Neural progenitor cell (in vitro differentiated cells): ENCODE measurements at regions not wholly inside any gene's neighbourhood (a gene's known extent, or its start where the extent isn't known, plus 50 kb on each side); places are given as distances from the start of the nearest gene placed in this dataset.

Experiments
- DNase-seq: peaks from one replicate; pipeline ENCODE4 v3.0.0-alpha.2; 2016; ENCODE audit warnings: low spot score
- H2AFZ ChIP-seq: fragments of 200-600 bp; sonication (generic); replicated peaks from 2 replicates; pipeline ENCODE4 v1.6.1; 2016; ENCODE audit warnings: antibody characterized with exemption
- H3F3A ChIP-seq: fragments of 200-600 bp; sonication (generic); 2 replicates; pipeline ENCODE4 v1.6.1; 2016; ENCODE audit warnings: antibody characterized with exemption, low read depth
- H3K27ac ChIP-seq: fragments of 200-600 bp; sonication (generic); 2 replicates; pipeline ENCODE4 v1.5.1; 2016; ENCODE audit warnings: mild to moderate bottlenecking
- H3K27me3 ChIP-seq: fragments of 200-600 bp; sonication (generic); 2 replicates; pipeline ENCODE4 v1.6.1; 2016; ENCODE audit warnings: mild to moderate bottlenecking, moderate library complexity
- H3K36me3 ChIP-seq: fragments of 200-600 bp; sonication (generic); 2 replicates; pipeline ENCODE4 v1.5.1; 2016
- H3K4me1 ChIP-seq: fragments of 200-600 bp; sonication (generic); 2 replicates; pipeline ENCODE4 v1.6.1; 2016; ENCODE audit warnings: mixed run types
- H3K4me2 ChIP-seq: fragments of 200-600 bp; sonication (generic); 2 replicates; pipeline ENCODE4 v1.6.1; 2016
- H3K4me3 ChIP-seq: fragments of 200-600 bp; sonication (generic); 2 replicates; pipeline ENCODE4 v1.5.1; 2016
- H3K79me2 ChIP-seq: fragments of 200-600 bp; sonication (generic); 2 replicates; pipeline ENCODE4 v1.6.1; 2016; ENCODE audit warnings: low read depth
- H3K9ac ChIP-seq: fragments of 200-600 bp; sonication (generic); 2 replicates; pipeline ENCODE4 v1.6.1; 2016
- H3K9me3 ChIP-seq: fragments of 200-600 bp; sonication (generic); 2 replicates; pipeline ENCODE4 v1.5.1; 2016; ENCODE audit warnings: low read depth
- H4K20me1 ChIP-seq: fragments of 200-600 bp; sonication (generic); 2 replicates; pipeline ENCODE4 v1.6.1; 2016; ENCODE audit warnings: low read depth
- H3K27ac Mint-ChIP-seq: 3 replicates; pipeline ENCODE4 v1.8.0; 2021; ENCODE audit warnings: mixed read lengths
- H3K27me3 Mint-ChIP-seq: 2 replicates; pipeline ENCODE4 v1.8.0; 2022; ENCODE audit warnings: low read depth, mild to moderate bottlenecking, inconsistent platforms, moderate library complexity, mixed read lengths; ENCODE audit not compliant: insufficient read depth
- H3K36me3 Mint-ChIP-seq: 3 replicates; pipeline ENCODE4 v1.8.0; 2021; ENCODE audit warnings: mixed read lengths
- H3K4me1 Mint-ChIP-seq: 3 replicates; pipeline ENCODE4 v1.8.0; 2021; ENCODE audit warnings: mixed read lengths
- H3K4me3 Mint-ChIP-seq: 3 replicates; pipeline ENCODE4 v1.8.0; 2021; ENCODE audit warnings: mild to moderate bottlenecking, moderate library complexity, mixed read lengths
- H3K9me3 Mint-ChIP-seq: 3 replicates; pipeline ENCODE4 v1.8.0; 2020; ENCODE audit warnings: mixed read lengths
- EZH2 ChIP-seq: fragments of 200-600 bp; sonication (generic); IDR thresholded peaks from 2 replicates; pipeline ENCODE4 v1.6.1; 2017; ENCODE audit warnings: antibody characterized with exemption, mild to moderate bottlenecking, moderate library complexity
- EZH2phosphoT487 ChIP-seq: fragments of 200-600 bp; sonication (generic); IDR thresholded peaks from 2 replicates; pipeline ENCODE4 v1.6.1; 2017; ENCODE audit warnings: antibody characterized with exemption
- TF ChIP-seq, protein P1 (sequence below): fragments of 200-600 bp; sonication (generic); IDR thresholded peaks from 2 replicates; pipeline ENCODE4 v1.5.1; 2017; ENCODE audit warnings: antibody characterized with exemption, mild to moderate bottlenecking

DNA sequence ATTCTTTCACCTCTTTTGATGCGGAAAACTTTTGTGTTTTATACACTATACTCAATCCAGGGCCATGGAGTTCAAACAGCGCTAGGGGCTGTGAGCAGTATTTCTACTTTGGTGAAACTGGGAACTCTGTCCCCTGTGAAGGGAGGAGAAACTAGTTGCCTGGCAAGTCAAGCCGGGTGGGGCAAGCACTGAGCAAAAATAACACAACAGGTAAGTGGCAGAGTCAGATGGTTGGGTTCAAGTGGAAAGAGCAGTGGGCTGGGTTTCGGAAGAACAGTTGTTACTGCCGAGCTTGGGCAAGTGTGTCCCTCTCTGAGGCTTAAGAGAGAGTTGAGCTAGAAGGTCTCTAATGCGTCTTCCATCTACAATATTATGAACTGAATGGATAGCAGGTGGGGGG, 59.7 kb upstream of the ROPN1 start:
- Histone ChIP-seq H3F3A (peaks cover 6% of the 10 kb centered on the region), H3K4me1 (peaks cover 17% of the 10 kb centered on the region), H3K9ac (no peak overlapping the region), H3K4me2 (no peak overlapping the region), H3K27ac (no peak overlapping the region), H2AFZ (no peak overlapping the region), H3K27me3 (no peaks in the 10 kb centered on the region), H3K4me3 (no peak overlapping the region), H3K79me2 (no peaks in the 10 kb centered on the region), H3K9me3 (peaks cover 3% of the 10 kb centered on the region), H4K20me1 (no peaks in the 10 kb centered on the region), H3K36me3 (no peaks in the 10 kb centered on the region)
- TF ChIP-seq EZH2 (no peak), EZH2phosphoT487 (no peak)
- TF ChIP-seq, protein P1, sequence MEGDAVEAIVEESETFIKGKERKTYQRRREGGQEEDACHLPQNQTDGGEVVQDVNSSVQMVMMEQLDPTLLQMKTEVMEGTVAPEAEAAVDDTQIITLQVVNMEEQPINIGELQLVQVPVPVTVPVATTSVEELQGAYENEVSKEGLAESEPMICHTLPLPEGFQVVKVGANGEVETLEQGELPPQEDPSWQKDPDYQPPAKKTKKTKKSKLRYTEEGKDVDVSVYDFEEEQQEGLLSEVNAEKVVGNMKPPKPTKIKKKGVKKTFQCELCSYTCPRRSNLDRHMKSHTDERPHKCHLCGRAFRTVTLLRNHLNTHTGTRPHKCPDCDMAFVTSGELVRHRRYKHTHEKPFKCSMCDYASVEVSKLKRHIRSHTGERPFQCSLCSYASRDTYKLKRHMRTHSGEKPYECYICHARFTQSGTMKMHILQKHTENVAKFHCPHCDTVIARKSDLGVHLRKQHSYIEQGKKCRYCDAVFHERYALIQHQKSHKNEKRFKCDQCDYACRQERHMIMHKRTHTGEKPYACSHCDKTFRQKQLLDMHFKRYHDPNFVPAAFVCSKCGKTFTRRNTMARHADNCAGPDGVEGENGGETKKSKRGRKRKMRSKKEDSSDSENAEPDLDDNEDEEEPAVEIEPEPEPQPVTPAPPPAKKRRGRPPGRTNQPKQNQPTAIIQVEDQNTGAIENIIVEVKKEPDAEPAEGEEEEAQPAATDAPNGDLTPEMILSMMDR: no peak
- no peak overlapping the region for H3K4me3 Mint-ChIP-seq
- H3K27ac Mint-ChIP-seq: no peak overlapping the region
- H3K9me3 Mint-ChIP-seq: no peaks in the 10 kb centered on the region
- H3K4me1 Mint-ChIP-seq: peaks cover 15% of the 10 kb centered on the region
- DNase-seq: no peak
- no peaks in the 10 kb centered on the region for H3K27me3 Mint-ChIP-seq
- peaks cover 8% of the 10 kb centered on the region for H3K36me3 Mint-ChIP-seq

DNA sequence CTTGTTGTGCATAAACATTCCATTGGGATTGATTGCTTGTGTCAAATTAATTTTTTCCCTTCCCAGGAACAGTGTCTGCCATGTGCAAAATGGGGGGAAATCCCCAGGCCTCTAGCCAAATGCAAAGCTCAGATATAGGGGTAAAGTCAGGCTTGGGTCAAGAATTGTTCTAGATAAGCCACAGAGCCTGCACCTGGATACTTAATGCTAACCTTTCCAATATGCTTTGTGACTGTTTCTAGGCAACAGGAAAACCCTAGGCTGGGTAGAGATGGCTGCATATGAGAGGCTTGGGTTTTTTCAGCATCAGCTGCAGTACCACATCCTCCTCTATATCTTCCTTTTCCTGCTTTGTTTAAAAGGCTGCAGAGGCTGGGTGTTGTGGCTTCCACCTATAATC, 61.9 kb upstream of the ROPN1 start:
- TF ChIP-seq EZH2 (no peak), EZH2phosphoT487 (no peak)
- TF ChIP-seq, protein P1: no peak
- H3K36me3 Mint-ChIP-seq: peaks cover 9% of the 10 kb centered on the region
- no peak overlapping the region for H3K4me3 ChIP-seq
- H3K79me2 ChIP-seq: no peaks in the 10 kb centered on the region
- peaks cover 13% of the 10 kb centered on the region for H3K9me3 Mint-ChIP-seq
- H4K20me1 ChIP-seq: no peaks in the 10 kb centered on the region
- no peak overlapping the region for H2AFZ ChIP-seq
- no peaks in the 10 kb centered on the region for H3K27me3 ChIP-seq
- no peaks in the 10 kb centered on the region for H3K9me3 ChIP-seq
- no peak for DNase-seq
- no peak overlapping the region for H3K27ac ChIP-seq
- peaks cover 29% of the 10 kb centered on the region for H3K4me1 ChIP-seq
- H3K27ac Mint-ChIP-seq: no peak overlapping the region
- H3K4me3 Mint-ChIP-seq: no peak overlapping the region
- no peak overlapping the region for H3K4me2 ChIP-seq
- H3K27me3 Mint-ChIP-seq: no peaks in the 10 kb centered on the region
- no peaks in the 10 kb centered on the region for H3K36me3 ChIP-seq
- no peak overlapping the region for H3K9ac ChIP-seq
- peaks cover 6% of the 10 kb centered on the region for H3F3A ChIP-seq
- peaks cover 15% of the 10 kb centered on the region for H3K4me1 Mint-ChIP-seq

DNA sequence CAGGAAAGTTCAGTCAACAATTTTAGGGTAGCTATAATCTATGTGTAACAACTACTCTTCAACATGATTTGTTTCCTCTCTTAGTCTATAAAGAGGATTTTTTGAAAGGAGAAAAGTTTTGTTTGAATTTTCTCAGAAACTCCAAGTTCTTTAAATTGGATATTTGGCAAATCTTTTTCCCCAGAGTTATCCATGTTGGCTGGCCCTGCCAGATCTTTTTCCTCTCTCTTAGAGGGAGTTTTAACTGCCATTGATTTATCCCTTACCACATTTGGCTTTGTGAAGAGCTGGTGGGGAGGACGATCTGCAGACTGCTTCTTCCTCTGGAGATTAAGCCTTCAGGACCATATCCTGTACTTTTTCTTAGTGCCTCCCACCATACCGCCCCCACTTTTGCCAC, 64.9 kb upstream of the ROPN1 start:
- H4K20me1 ChIP-seq: no peaks in the 10 kb centered on the region
- H3K27me3 ChIP-seq: no peaks in the 10 kb centered on the region
- Mint-ChIP-seq H3K36me3 (peaks cover 5% of the 10 kb centered on the region), H3K4me1 (peaks cover 15% of the 10 kb centered on the region), H3K9me3 (peaks cover 13% of the 10 kb centered on the region), H3K27ac (no peak overlapping the region), H3K4me3 (no peak overlapping the region), H3K27me3 (no peaks in the 10 kb centered on the region)
- H3K79me2 ChIP-seq: no peaks in the 10 kb centered on the region
- DNase-seq: no peak
- peaks cover 6% of the 10 kb centered on the region for H3F3A ChIP-seq
- no peak overlapping the region for H3K27ac ChIP-seq
- H3K4me3 ChIP-seq: no peak overlapping the region
- no peaks in the 10 kb centered on the region for H3K36me3 ChIP-seq
- peak overlapping the region; percentile 60 for H3K4me2 ChIP-seq
- TF ChIP-seq, protein P1: no peak
- TF ChIP-seq EZH2phosphoT487 (no peak), EZH2 (no peak)
- H3K4me1 ChIP-seq: peaks cover 33% of the 10 kb centered on the region
- H2AFZ ChIP-seq: no peak overlapping the region
- no peak overlapping the region for H3K9ac ChIP-seq
- no peaks in the 10 kb centered on the region for H3K9me3 ChIP-seq
